ENCODE measurements at regions not wholly inside any gene's neighbourhood (a gene's known extent, or its start where the extent isn't known, plus 50 kb on each side); places are given as distances from the start of the nearest gene placed in this dataset.

DNA sequence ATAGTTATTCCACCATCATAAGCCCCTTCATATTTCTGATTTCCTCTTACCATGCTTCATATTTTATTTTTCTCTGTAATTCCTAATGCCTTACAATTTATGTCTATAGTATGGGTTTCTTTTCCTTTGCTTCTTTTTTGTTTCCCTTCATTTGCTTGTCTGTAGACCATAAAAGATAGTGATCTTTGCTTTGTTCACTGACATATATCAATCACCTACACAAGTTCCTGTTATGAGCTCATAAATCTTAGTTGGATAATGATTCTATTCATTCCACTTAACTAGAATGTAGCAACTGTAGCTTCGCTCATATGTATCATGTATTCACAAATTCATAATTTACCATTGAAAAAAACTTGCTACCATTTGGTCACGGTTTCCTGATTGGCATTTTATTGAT, 388.8 kb upstream of the ATXN7L3B start:
- no peak for TF ChIP-seq EZH2 (IDR thresholded peaks at IDR 0.05; ENCODE audit: low read length)
- TF ChIP-seq, protein P1, sequence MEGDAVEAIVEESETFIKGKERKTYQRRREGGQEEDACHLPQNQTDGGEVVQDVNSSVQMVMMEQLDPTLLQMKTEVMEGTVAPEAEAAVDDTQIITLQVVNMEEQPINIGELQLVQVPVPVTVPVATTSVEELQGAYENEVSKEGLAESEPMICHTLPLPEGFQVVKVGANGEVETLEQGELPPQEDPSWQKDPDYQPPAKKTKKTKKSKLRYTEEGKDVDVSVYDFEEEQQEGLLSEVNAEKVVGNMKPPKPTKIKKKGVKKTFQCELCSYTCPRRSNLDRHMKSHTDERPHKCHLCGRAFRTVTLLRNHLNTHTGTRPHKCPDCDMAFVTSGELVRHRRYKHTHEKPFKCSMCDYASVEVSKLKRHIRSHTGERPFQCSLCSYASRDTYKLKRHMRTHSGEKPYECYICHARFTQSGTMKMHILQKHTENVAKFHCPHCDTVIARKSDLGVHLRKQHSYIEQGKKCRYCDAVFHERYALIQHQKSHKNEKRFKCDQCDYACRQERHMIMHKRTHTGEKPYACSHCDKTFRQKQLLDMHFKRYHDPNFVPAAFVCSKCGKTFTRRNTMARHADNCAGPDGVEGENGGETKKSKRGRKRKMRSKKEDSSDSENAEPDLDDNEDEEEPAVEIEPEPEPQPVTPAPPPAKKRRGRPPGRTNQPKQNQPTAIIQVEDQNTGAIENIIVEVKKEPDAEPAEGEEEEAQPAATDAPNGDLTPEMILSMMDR (optimal IDR thresholded peaks at IDR 0.05 in 1 of 3, IDR thresholded peaks at IDR 0.05 in 1 of 3, conservative IDR thresholded peaks at IDR 0.05 in 1 of 3; ENCODE audit: extremely low read depth in 1 of 3, insufficient read depth in 2 of 3, low read length in 3 of 3), result no peak

Measured in keratinocyte (primary cell).